GM21825 (cell line): ENCODE measurements at regions not wholly inside any gene's neighbourhood (a gene's known extent, or its start where the extent isn't known, plus 50 kb on each side); places are given as distances from the start of the nearest gene placed in this dataset.
"Not testable (repeated sequence)": the region's sequence is repeated elsewhere in the genome, so short reads cannot be mapped to it uniquely, and the experiment has no call there.

ENCODE experiments used
- ATAC-seq: cut with Tn5 transposase; IDR thresholded peaks from one replicate; pipeline ENCODE4 v1.9.1; 2021; ENCODE audit warnings: mild to moderate bottlenecking, moderate library complexity; ENCODE audit not compliant: unreplicated experiment

- ATAC-seq, result no peak
These were observed 1105.7 kb downstream of the REEP3 start for GRCh38 chr10:64626924-64627323.

GRCh38 chr10:64630534-64630933 lies 1109.3 kb downstream of the REEP3 start:
- no peak for ATAC-seq

GRCh38 chr10:64635906-64636305 lies 1114.7 kb downstream of the REEP3 start:
- ATAC-seq, result no peak

- ATAC-seq, result no peak
These were observed 1115.3 kb downstream of the REEP3 start for GRCh38 chr10:64636461-64636860.

GRCh38 chr10:64637939-64638338 lies 1116.7 kb downstream of the REEP3 start:
- no peak for ATAC-seq

GRCh38 chr10:64648915-64649314 lies 1127.7 kb downstream of the REEP3 start:
- ATAC-seq, result no peak

- no peak for ATAC-seq
These were observed 1137.3 kb downstream of the REEP3 start for GRCh38 chr10:64658528-64658927.

GRCh38 chr10:64659311-64659710 lies 1138.1 kb downstream of the REEP3 start:
- ATAC-seq, result no peak

GRCh38 chr10:64682043-64682442 lies 1160.8 kb downstream of the REEP3 start:
- ATAC-seq, result no peak

GRCh38 chr10:64690194-64690593 lies 1169.0 kb downstream of the REEP3 start:
- ATAC-seq, result no peak

- no peak for ATAC-seq
These were observed 1178.0 kb downstream of the REEP3 start for GRCh38 chr10:64699244-64699643.

- ATAC-seq, result not testable (repeated sequence)
These were observed 1180.9 kb downstream of the REEP3 start for GRCh38 chr10:64702086-64702485.

- ATAC-seq, result no peak
These were observed 1187.9 kb downstream of the REEP3 start for GRCh38 chr10:64708884-64709681.

- ATAC-seq, result no peak
These were observed 1205.3 kb downstream of the REEP3 start for GRCh38 chr10:64726466-64726865.

- no peak for ATAC-seq
These were observed 1209.8 kb downstream of the REEP3 start for GRCh38 chr10:64731016-64731415.

GRCh38 chr10:64732372-64732957 lies 1211.3 kb downstream of the REEP3 start:
- ATAC-seq, result no peak

- no peak for ATAC-seq
These were observed 1212.8 kb downstream of the REEP3 start for GRCh38 chr10:64733980-64734379.

GRCh38 chr10:64738462-64738861 lies 1217.3 kb downstream of the REEP3 start:
- no peak for ATAC-seq

- ATAC-seq, result no peak
These were observed 1224.4 kb downstream of the REEP3 start for GRCh38 chr10:64745565-64745964.

GRCh38 chr10:64750672-64751071 lies 1229.5 kb downstream of the REEP3 start:
- no peak for ATAC-seq

- no peak for ATAC-seq
These were observed 1232.3 kb downstream of the REEP3 start for GRCh38 chr10:64753516-64753915.

GRCh38 chr10:64760371-64760770 lies 1239.2 kb downstream of the REEP3 start:
- ATAC-seq, result no peak

- no peak for ATAC-seq
These were observed 1241.7 kb downstream of the REEP3 start for GRCh38 chr10:64762861-64763260.
